ENCODE measurements at regions not wholly inside any gene's neighbourhood (a gene's known extent, or its start where the extent isn't known, plus 50 kb on each side); places are given as distances from the start of the nearest gene placed in this dataset.

DNA sequence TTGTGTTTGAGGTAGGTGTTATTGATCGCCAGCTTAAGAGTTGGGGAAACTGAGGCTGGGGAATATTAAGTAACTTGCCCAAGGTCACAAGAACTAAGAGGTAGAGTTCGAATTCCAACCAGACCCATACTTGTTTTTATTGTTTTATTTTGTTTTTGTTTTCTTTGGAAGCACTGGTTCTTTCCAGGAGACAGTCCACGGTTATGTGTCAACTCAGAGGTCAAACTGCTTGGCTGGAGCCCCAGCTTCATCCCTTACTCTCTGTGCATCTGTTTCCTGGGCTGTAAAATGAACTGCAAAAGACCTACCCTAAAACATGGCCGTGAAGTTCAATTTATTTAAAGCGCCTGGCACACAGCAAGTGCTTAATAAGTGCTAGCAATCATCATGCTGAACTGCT is 74.4 kb upstream of the MAP1LC3B2 start:
- H3K36me3 ChIP-seq: no peaks in the 10 kb centered on the region
- no peaks in the 10 kb centered on the region for H3K9me3 ChIP-seq (ENCODE audit: severe bottlenecking)
- no peak overlapping the region for H3K27ac ChIP-seq
- DNase-seq: no peak
- H3K4me3 ChIP-seq (ENCODE audit: low read depth, low read length): no peak overlapping the region
- TF ChIP-seq CTCF (IDR thresholded peaks at IDR 0.05; ENCODE audit: low read depth, low read length): no peak
- no peaks in the 10 kb centered on the region for H3K27me3 ChIP-seq (ENCODE audit: insufficient read depth, low read depth, severe bottlenecking)

- H3K27ac ChIP-seq: no peak overlapping the region
- no peaks in the 10 kb centered on the region for H3K36me3 ChIP-seq
- no peak for TF ChIP-seq CTCF (IDR thresholded peaks at IDR 0.05; ENCODE audit: low read depth, low read length)
- H3K4me3 ChIP-seq (ENCODE audit: low read depth, low read length): no peak overlapping the region
- H3K27me3 ChIP-seq (ENCODE audit: insufficient read depth, low read depth, severe bottlenecking): no peaks in the 10 kb centered on the region
- DNase-seq: no peak
- no peaks in the 10 kb centered on the region for H3K9me3 ChIP-seq (ENCODE audit: severe bottlenecking)
Observed at GRCh38 chr12:116489116-116489515, 70.1 kb upstream of the MAP1LC3B2 start.

DNA sequence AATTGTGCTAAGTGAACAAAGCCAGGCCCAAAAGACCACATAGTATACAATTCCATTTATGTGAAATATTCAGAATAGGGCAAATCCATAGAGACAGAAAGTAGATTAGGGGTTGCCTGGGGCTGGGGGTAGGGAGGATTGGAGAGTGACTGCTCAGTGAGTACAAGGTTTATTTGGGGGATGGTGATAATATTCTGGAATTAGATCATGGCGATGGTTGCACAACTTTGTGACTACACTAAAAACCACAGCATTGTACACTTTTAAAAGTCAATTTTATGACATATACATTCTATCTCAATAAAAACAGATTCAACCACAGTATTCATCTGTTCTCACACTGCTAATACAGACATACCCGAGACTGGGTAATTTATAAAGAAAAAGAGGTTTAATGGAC is 68.7 kb upstream of the MAP1LC3B2 start:
- Histone ChIP-seq H3K9me3 (ENCODE audit: severe bottlenecking) (no peaks in the 10 kb centered on the region), H3K36me3 (no peaks in the 10 kb centered on the region), H3K27ac (no peak overlapping the region), H3K27me3 (ENCODE audit: insufficient read depth, low read depth, severe bottlenecking) (no peaks in the 10 kb centered on the region), H3K4me3 (ENCODE audit: low read depth, low read length) (no peak overlapping the region)
- no peak for TF ChIP-seq CTCF (IDR thresholded peaks at IDR 0.05; ENCODE audit: low read depth, low read length)
- no peak for DNase-seq

GRCh38 chr12:116492703-116493324 is 66.4 kb upstream of the MAP1LC3B2 start:
- TF ChIP-seq CTCF (IDR thresholded peaks at IDR 0.05; ENCODE audit: low read depth, low read length): no peak
- no peaks in the 10 kb centered on the region for H3K27me3 ChIP-seq (ENCODE audit: insufficient read depth, low read depth, severe bottlenecking)
- no peak overlapping the region for H3K4me3 ChIP-seq (ENCODE audit: low read depth, low read length)
- H3K27ac ChIP-seq: no peak overlapping the region
- no peaks in the 10 kb centered on the region for H3K36me3 ChIP-seq
- H3K9me3 ChIP-seq (ENCODE audit: severe bottlenecking): no peaks in the 10 kb centered on the region
- no peak for DNase-seq

GRCh38 chr12:116495260-116495659 is 63.9 kb upstream of the MAP1LC3B2 start:
- Histone ChIP-seq H3K36me3 (no peaks in the 10 kb centered on the region), H3K27ac (no peak overlapping the region), H3K27me3 (ENCODE audit: insufficient read depth, low read depth, severe bottlenecking) (no peaks in the 10 kb centered on the region), H3K9me3 (ENCODE audit: severe bottlenecking) (no peaks in the 10 kb centered on the region), H3K4me3 (ENCODE audit: low read depth, low read length) (no peak overlapping the region)
- no peak for TF ChIP-seq CTCF (IDR thresholded peaks at IDR 0.05; ENCODE audit: low read depth, low read length)
- DNase-seq: no peak

DNA sequence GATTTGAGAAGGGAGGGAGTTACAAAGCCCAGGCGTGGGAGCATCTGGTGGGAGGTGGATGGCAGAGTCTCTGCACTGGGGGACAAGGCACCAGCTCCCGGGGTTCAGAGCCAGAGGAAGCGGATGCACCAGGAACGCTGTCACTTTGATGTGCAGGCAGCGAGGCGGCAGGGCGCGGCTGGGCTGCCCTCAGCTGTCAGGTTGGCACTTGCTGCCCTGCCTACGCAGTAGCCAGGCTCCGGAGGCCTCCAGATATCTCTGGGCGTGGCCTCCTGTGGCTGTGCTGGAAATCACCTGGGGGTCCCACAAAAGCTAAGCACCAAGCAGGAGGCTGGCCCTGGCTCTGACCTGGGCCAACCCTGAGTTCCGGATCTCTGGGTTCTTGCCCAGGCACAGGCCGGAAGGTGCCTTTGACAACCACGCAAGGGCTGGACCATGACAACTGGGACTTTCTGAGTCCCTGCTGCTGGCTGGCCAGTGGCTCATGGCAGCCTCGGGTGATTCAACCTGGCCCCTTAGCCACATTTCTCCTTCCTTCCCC is 62.1 kb upstream of the MAP1LC3B2 start:
- no peaks in the 10 kb centered on the region for H3K9me3 ChIP-seq (ENCODE audit: severe bottlenecking)
- H3K27me3 ChIP-seq (ENCODE audit: insufficient read depth, low read depth, severe bottlenecking): no peaks in the 10 kb centered on the region
- no peak for TF ChIP-seq CTCF (IDR thresholded peaks at IDR 0.05; ENCODE audit: low read depth, low read length)
- H3K4me3 ChIP-seq (ENCODE audit: low read depth, low read length): no peak overlapping the region
- H3K27ac ChIP-seq: no peak overlapping the region
- DNase-seq: peak; percentile 40
- H3K36me3 ChIP-seq: no peaks in the 10 kb centered on the region

Measured in WERI-Rb-1 (cell line).